ENCODE measurements at regions not wholly inside any gene's neighbourhood (a gene's known extent, or its start where the extent isn't known, plus 50 kb on each side); places are given as distances from the start of the nearest gene placed in this dataset.
"Not testable (repeated sequence)": the region's sequence is repeated elsewhere in the genome, so short reads cannot be mapped to it uniquely, and the experiment has no call there.

GRCh38 chr15:70373439-70373838 lies 275.7 kb upstream of the TLE3 start:
- DNase-seq, result not testable (repeated sequence)

DNA sequence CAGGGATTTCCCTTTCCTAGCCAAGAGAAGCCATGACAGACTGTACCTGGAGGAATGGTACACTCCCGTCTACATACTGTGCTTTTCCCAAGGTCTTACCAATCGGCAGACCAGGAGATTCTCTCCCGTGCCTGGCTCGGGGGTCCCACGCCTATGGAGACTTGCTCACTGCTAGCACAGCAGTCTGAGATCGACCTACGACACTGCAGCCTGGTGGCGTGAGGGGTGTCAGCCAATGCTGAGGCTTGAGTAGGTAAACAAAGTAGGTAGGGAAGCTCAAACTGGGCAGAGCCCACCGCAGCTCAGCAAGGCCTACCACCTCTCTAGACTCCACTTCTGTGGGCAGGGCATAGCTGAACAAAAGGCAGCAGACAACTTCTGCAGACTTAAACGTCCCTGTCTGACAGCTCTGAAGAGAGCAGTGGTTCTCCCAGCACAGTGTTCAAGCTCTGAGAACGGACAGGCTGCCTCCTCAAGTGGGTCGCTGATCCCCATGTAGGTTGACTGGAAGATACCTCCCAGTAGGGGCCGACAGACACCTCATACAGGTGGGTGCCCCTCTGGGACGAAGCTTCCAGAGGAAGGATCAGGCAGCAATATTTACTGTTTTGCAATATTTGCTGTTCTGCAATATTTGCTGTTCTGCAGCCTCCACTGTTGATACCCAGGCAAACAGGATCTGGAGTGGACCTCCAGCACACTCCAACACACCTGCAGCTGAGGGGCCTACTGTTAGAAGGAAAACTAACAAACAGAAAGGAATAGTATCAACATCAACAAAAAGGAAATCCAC lies 270.4 kb upstream of the TLE3 start:
- DNase-seq, result not testable (repeated sequence)

DNA sequence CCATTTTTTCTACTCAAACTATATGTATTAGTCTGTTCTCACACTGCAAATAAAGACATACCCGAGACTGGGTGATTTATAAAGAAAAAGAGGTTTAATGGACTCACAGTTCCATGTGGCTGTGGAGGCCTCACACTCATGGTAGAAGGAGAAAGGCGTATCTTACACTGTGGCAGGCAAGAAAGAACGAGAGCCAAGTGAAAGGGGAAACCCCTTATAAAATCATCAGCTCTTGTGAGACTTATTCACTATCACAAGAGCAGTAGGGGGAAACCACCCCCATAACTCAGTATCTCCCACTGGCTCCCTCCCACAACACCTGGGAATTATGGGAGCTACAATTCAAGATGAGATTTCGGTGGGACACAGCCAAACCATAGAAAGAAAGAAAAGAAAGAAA lies 266.3 kb upstream of the TLE3 start:
- DNase-seq, result not testable (repeated sequence)

DNA sequence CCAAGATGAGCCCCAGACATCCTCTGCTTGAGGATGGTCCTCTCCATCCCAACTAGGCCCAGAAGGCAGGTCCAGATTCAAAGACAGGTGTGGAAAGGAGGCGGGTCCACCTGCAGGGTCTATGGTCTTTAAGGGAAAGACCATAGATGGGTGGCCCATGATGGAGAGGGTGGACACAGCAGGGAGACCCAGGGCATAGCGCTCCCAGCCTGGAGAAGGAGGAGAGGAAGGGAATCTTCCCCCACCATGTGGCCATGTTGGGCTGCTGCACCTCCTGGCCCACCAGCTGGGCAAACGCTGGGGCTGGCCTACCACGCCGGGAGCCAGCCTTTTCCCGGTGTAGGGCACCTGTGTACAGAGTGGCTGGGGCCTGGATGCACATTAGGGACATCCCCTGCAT lies 265.2 kb upstream of the TLE3 start:
- no peak for DNase-seq

GRCh38 chr15:70362350-70362749 lies 264.6 kb upstream of the TLE3 start:
- DNase-seq, result no peak

DNA sequence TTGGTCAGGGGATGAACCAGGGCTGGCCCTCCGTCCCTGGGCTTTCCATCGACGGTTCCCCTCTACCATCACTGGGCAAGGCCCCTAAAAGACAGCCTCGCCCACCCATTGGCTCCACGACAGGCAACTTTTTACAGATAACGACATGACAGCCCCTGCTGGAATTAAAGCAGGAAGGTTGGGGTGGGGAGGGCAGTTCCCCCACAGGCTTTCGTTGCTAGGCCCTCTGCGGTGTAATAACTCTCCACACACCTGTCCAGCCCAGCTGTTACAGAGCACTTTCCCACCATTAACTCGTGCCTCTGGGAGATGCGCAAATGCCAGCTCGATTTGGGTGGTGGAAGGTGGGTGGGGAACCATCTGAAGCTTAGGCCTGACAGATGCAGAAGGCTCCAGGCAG lies 264.2 kb upstream of the TLE3 start:
- DNase-seq, result no peak

GRCh38 chr15:70361106-70361505 lies 263.4 kb upstream of the TLE3 start:
- DNase-seq, result no peak

GRCh38 chr15:70358871-70359647 lies 261.3 kb upstream of the TLE3 start:
- DNase-seq, result no peak

DNA sequence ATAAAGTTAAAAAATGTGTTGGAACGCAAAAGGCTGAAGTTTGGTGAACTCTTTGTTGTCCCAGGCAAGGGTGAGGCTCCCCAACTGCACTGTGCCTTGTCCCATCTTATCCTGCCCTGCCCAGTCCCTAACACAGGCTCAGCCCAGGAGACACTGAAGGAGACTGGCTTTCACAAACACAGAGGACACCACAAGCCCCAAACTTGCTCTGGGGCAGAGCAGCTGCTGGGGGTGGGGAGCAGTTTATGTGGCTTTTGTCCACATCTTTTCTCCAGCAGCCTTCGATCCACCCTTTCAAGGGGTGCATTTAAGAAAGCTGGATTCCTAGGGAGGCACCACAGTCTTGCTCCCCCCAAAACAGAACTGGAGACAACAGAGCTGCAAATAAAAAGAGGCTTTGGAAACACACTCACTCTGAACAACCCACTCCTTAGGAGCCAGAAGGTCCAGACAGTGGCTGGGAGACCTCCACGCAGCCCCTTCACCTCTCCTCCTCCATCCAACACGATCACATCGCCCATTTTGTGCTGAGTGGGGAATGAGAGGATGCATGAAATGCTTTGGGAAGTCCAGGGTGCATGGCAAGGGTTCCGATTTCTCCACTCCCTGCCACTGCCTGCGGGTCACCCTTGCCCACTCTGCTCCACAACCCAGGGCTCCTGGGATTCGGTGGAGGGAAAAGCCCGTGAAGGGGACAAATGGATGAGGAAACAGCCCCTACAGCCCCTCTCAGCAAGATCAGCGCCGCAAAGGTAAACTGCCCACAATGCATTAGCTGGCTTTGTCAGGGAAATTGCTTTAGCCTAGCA lies 260.5 kb upstream of the TLE3 start:
- DNase-seq, result no peak

DNA sequence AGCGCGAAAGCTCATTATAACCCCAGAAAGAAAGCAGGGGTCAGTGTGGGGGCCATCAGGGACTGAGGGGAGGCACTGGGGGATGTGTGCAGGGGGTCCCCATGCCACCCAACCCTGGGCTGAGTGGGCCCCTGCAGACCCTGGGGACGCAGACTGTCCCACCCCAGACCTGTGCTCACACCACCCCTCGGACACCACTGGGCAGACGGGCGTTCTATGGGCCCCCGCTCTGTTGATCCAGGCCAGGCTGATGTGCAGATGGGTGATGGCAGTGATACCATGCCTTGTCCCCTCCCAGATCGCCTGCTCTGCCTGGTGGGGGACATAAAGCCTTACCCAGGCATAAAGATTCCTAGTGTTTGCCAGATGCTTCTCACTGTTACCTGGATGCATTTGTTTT lies 259.7 kb upstream of the TLE3 start:
- DNase-seq, result no peak

- DNase-seq, result no peak
Observed at GRCh38 chr15:70356919-70357318, 259.2 kb upstream of the TLE3 start.

- no peak for DNase-seq
Observed at GRCh38 chr15:70356062-70356860, 258.5 kb upstream of the TLE3 start.

- no peak for DNase-seq
Observed at GRCh38 chr15:70355275-70355795, 257.6 kb upstream of the TLE3 start.

- DNase-seq, result no peak
Observed at GRCh38 chr15:70354346-70354905, 256.7 kb upstream of the TLE3 start.

GRCh38 chr15:70353606-70354345 lies 256.1 kb upstream of the TLE3 start:
- DNase-seq, result no peak

- DNase-seq, result no peak
Observed at GRCh38 chr15:70351941-70352774, 254.4 kb upstream of the TLE3 start.

- DNase-seq, result no peak
Observed at GRCh38 chr15:70351391-70351790, 253.7 kb upstream of the TLE3 start.

DNA sequence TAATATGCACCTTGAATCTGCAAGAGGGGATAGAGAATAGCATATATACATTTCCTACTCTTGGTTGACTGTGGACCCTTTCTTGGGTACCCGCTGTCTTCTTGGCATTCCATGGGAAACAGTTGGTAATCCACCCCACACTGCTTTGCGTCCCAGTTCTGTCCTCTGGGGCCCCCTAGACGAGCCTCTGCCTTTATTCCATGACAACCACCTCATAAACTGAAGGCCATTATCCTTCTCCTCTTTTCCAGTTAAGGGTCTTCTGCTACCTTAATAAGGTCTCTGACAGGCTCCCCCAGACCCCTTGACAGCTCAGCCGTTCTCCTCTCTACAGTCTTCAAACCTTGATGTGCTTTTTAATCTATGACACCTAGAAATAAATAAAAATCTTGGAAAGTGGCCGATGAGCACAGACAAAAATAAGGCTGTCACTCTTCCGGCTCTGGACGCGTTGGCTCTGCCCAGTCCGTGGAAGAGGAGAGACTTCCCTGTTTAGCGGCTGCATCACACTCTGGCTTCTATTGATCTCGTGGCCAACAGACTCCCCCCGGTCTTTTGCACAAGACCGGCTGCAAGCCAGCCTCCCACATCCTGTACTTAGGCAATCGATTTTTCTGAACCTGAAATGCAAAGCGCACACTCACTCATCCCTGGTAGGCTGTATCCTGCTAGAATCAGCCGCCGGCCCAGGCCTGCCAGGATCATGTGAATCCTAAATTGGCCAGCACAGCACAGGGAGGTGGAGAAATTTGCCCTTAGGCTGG lies 251.0 kb upstream of the TLE3 start:
- peak; percentile 23 for DNase-seq

DNA sequence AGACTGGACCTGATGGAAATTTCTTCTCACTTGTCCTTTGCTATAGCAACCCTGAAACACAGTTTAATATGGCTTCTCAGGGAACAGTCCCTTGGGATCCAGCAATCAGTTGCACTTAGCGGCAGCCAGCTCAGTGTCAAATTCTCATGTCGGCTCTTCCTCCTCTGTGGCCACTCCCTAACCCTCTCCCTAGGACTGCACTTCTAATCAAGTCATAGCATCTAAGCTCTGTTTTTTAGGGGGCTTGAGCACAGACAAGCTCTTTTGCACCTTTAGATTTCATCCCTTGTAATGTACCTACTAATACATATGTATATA lies 250.5 kb upstream of the TLE3 start:
- no peak for DNase-seq

Measured in muscle of arm (tissue), 1 donor.